SK-N-SH (cell line): ENCODE measurements at regions not wholly inside any gene's neighbourhood (a gene's known extent, or its start where the extent isn't known, plus 50 kb on each side); places are given as distances from the start of the nearest gene placed in this dataset.

Source experiments
- GATA2 ChIP-seq: sonication (generic); formaldehyde crosslinking; IDR thresholded peaks from 2 replicates; pipeline ENCODE4 v1.5.0; 2020; ENCODE audit warnings: mild to moderate bottlenecking, missing genetic modification reagents
- JUND ChIP-seq: IDR thresholded peaks from 2 replicates; pipeline ENCODE4 v1.4.0; 2012
- NRF1 ChIP-seq: IDR thresholded peaks from 2 replicates; pipeline ENCODE4 v1.6.1; 2012; ENCODE audit warnings: low read depth, mild to moderate bottlenecking, low read length
- POLR2AphosphoS5 ChIP-seq: IDR thresholded peaks from 2 replicates; pipeline ENCODE4 v1.6.1; 2012; ENCODE audit warnings: low read depth, low read length
- YY1 ChIP-seq: IDR thresholded peaks from 2 replicates; pipeline ENCODE4 v1.4.0; 2012; ENCODE audit warnings: low read depth, mild to moderate bottlenecking
- TF ChIP-seq, protein P1 (sequence below): fragments of 200-600 bp; sonication (generic); IDR thresholded peaks from 2 replicates; pipeline ENCODE4 v1.6.1; 2017; ENCODE audit warnings: antibody characterized with exemption, mild to moderate bottlenecking, moderate library complexity

DNA sequence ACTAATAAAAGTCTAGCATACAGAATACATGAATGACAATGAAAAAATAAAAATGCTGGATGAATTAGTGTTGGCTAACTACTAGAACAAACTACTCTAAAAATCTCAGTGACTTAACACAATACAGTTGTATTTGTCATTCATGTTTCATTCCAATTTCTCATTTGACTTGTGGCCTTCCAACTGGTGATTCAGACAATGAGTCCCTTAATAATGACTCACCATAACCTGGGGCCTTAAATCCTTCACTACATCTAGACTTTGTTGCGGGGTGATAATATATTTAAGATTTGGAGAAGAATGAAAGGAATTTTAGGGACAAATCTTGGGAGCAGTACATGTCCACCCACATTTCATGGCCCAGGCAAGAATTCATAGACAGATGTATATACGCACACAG is 90.5 kb upstream of the POM121L12 start:
- TF ChIP-seq YY1, result no peak
- TF ChIP-seq, protein P1, sequence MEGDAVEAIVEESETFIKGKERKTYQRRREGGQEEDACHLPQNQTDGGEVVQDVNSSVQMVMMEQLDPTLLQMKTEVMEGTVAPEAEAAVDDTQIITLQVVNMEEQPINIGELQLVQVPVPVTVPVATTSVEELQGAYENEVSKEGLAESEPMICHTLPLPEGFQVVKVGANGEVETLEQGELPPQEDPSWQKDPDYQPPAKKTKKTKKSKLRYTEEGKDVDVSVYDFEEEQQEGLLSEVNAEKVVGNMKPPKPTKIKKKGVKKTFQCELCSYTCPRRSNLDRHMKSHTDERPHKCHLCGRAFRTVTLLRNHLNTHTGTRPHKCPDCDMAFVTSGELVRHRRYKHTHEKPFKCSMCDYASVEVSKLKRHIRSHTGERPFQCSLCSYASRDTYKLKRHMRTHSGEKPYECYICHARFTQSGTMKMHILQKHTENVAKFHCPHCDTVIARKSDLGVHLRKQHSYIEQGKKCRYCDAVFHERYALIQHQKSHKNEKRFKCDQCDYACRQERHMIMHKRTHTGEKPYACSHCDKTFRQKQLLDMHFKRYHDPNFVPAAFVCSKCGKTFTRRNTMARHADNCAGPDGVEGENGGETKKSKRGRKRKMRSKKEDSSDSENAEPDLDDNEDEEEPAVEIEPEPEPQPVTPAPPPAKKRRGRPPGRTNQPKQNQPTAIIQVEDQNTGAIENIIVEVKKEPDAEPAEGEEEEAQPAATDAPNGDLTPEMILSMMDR, result no peak
- TF ChIP-seq NRF1, result no peak
- TF ChIP-seq GATA2, result no peak
- TF ChIP-seq JUND, result no peak
- no peak for TF ChIP-seq POLR2AphosphoS5
